NCI-H748 treated with DMSO at 0.1 percent for 48 hours (cell line): ENCODE measurements at regions not wholly inside any gene's neighbourhood (a gene's known extent, or its start where the extent isn't known, plus 50 kb on each side); places are given as distances from the start of the nearest gene placed in this dataset.
"Not testable (repeated sequence)": the region's sequence is repeated elsewhere in the genome, so short reads cannot be mapped to it uniquely, and the experiment has no call there.

ENCODE experiments used
- DNase-seq: peaks from one replicate; lab custom pipeline; 2025; lab: John Stamatoyannopoulos, UW

DNA sequence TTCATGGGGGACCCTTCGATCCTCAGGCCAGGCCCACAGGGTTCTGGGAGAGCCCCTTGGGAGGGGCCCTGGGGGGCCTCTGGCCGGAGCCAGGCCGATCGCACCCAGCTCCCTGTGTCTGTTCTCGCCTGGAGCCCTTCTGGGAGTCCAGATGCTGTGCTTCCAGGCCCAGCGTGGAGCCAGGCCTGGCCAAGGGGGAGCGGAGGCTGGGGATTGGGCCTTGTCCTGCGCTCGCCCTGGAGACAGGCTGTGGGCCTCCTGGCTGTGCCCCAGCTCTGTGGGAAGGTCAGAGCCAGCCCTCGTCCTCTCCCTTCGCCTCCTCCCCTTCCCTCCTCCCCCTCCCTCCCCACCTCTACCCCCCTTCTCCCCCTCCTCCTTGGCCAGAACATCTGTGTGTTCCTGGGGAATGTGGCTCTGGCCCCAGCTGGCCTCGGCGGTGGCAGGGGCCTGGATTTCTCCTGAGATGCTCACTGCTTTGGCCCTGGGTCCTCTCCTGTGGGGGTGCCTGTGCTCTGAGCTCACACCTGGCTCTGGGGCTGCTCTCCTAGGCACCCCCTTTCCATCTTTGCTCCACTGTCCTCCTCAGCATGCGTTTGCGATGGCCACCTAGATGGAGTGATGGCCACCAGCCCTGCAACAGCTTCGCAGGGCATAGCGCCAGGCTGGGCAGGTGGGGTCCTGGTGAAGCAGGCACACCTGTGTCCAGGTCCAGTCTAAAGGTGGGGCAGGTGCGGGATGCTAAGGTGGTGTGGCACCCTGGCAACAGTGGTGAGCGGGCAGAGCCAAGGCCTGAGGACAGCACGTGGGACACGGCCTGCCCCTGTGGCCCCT lies 90.6 kb upstream of the CIBAR2 start:
- no peak for DNase-seq

DNA sequence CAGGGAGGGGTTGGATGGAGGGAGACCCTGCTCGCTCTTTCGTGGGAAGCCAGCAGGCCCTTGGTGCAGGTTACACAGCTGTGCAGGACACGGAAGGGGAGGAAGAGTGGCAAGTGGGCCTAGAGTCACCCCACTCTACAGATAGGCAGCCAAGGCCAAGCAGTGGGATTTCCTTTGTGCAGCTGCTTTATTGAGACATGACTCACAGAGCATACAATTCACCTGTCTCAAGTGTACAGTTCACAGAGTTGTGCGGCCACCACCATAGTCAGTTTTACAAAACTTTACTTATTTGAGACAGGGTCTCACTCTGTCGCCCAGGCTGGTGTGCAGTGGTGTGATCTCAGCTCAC lies 91.2 kb upstream of the CIBAR2 start:
- no peak for DNase-seq

DNA sequence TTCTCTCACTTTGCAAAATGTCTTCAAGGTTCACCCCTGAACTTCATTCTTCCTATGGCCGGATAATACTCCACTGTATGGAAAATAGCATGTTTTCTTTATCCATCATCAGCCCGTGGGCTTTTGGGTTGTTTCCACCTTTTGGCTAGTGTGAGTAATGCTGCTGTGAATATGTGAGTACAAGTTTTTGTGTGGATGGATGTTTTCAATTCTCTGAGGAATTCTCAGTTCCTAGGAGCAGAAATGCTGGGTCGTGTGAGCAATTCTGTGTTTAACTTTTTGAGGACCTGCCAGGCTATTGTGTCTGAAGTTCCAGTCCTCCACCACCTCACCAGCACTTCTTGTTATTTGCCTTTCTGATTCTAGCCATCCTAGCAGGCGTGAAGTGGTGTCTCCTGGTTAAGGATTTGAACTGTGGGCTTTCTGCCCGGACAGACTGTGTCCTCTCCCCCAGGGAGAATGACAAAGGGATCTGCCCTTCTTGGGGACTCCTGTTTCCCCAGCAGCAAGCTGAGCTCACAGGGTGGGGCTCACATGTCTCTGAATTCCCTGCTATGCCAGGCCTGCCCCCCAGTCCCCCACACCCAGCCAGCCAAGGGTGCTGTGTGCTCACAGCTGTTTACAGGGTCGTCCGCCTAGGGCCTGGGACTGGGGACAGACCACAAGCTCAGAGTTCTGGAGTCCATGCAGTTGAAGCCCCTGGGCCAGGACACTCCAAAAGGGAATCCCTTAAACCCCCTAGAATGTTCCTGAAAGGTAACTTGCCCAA lies 92.2 kb upstream of the CIBAR2 start:
- DNase-seq: no peak

DNA sequence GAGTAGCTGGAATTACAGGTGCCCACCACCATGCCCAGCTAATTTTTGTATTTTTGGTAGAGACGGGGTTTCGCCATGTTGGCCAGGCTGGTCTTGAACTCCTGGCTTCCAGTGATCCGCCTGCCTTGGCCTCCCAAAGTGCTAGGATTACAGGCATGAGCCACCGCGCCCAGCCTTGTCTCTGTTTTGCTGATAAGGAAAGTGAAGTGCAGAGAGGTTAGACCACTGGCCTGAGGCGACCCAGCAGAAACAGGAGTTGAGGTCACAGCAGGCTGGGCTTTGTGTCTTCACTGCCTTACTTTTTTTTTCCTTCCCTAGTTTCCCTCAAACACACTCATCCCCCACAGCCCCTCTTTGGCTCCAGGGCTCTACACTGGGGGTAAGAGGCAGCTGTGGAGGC lies 93.0 kb upstream of the CIBAR2 start:
- DNase-seq: not testable (repeated sequence)

DNA sequence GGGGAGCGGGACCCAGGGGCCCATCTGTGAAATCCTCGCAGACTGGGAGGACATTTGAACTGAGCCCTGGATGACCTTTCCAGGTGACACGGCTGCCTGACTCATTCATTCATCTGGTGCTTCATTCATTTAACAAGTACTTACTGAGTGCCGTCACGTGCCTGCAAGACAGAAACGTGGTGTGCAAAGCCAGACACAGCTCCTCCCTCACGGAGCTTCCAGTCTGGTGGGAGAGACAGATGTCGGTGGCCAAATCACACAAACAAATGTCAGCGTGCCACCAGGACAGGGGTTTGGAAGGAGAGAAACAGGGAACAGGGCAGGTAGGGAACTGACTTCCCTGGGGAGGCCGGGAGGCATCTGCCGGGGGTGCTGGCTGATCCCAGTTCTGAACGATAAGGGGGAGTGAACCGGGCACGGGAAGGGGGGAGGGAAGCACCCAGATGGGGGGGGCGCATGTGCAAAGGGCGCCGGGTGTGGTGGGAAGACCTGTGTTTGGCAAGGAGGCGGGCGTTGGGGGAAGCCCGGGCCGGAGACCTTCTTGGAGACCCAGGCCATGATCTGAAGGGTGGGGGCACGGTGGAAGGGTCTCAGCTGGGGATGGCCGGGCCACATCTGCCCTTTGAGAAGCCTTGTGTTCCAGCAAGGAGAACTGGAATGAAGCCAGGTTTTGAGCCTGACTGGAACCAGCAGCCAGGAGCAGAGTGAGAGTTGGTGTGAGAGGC lies 93.6 kb upstream of the CIBAR2 start:
- no peak for DNase-seq

DNA sequence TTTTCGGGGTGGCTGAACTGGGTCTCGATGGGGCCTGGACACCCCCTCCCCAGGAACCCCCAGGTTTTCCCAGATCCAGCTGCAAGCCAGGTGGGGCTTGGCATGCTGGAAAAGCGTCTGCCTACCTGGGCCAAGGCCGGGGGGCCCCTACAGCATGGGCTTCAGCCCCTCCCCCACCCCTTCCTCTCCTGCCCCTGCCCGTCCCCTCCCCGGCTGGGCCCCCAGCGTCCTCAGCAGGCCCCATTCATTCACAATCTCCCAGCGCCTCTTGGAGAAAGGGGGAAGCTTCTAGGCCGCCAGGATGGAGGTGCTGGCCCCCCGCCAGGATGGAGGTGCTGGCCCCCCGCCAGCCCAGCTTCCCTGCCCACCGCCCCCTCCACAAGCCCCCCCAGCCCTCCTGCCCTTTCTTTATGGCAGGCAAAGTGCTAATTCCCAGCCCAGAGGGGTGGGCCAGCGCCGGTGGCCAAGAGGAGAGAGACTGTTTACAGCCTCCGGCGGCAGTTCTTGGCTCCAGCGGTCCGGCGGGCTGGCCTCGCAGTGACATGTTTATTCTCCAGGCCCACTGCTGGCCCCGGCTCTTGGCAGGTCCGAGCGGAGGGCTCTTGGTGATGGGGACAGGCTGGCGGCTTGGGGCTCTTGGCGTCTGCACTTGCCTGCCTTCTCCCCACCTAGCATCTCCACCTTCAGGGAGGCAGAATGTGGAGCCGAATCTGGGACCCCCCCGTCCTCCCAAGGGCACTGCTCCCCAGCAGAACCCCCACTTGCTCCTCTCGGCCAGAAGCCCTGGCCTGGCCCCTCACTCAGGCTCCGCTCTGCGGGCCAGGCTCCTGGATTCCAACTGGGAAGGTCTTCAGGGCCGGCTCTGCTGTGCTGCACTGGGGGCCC lies 94.4 kb upstream of the CIBAR2 start:
- no peak for DNase-seq

DNA sequence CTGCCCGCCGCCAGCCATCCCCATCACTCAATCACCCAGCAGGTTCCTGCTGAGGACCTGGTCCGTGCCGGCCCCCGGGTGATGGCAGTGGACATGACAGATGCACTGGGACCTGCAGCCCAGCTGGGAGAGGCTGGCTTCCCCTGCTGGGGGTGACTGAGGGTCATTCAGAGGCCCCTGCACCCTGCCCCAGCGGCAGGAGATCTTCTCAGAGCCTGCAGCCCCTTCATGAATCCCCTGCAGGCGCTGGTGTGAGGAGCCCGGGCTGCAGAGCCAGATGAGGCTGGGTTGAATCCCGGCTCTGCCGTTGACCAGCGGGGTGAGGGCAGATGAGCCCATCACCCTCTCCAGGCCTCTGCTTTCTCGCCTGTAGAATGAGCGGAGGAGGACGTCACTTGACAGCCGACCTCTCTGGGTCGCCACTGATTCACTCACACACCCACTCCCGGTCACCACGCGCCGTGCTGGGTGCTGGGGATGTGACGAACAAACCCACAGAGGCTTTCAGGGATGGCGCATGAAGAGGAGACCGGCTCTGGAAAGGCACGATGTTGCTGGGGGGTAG lies 95.2 kb upstream of the CIBAR2 start:
- no peak for DNase-seq

DNA sequence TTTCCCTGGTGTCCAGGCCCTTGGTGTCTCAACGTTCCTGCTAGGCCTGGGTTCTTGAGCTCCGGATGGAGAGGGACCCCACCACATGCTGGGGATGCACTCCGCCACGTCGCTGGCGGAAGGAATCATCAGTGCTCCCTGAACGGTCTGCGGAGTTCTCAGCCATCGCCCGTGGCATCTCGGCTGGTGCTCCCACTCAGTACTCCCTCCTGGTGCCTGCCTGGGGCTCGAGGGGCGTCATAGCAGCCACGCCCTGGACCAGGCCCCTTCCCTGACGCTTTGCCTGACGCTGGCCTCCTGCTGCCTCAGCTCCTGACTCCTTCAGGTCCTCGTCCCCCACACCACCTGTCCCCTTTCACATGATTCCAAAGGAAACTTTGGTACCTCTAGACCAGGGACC lies 95.9 kb upstream of the CIBAR2 start:
- DNase-seq: no peak

DNA sequence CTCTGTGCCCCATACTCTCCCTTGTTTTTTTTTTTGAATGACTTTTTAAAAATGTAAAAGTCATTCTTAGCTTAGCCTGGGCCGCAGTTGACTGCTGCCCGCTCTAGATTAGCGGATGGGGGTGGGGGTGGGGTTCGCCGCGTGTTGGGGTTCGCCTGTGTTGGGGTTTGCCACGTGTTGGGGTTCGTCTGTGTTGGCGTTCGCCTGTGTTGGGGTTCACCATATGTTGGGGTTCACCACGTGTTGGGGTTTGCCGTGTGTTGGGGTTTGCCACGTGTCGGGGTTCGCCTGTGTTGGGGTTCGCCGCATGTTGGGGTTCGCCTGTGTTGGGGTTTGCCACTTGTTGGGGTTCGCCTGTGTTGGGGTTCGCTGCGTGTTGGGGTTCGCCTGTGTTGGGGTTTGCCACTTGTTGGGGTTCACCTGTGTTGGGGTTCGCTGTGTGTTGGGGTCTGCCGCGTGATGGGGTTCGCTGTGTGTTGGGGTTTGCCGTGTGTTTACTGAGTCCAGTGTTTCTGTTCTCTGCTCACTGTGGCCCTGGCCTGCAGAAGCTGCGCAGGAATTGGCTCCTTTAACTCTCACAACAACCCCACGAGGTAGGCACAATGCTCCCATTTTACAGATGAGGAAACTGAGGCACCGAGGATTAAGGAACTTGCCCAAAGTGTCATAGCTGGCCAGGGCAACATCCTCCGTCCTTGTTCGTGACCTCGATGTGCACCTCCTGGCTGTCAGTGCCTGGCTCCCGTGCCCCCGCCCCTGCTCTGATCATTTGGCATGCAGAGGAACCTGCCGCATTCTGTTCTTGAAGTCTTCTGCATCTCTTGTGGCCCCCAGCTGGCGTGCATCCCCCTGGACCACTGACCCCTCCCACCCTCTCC lies 96.6 kb upstream of the CIBAR2 start:
- DNase-seq: no peak

DNA sequence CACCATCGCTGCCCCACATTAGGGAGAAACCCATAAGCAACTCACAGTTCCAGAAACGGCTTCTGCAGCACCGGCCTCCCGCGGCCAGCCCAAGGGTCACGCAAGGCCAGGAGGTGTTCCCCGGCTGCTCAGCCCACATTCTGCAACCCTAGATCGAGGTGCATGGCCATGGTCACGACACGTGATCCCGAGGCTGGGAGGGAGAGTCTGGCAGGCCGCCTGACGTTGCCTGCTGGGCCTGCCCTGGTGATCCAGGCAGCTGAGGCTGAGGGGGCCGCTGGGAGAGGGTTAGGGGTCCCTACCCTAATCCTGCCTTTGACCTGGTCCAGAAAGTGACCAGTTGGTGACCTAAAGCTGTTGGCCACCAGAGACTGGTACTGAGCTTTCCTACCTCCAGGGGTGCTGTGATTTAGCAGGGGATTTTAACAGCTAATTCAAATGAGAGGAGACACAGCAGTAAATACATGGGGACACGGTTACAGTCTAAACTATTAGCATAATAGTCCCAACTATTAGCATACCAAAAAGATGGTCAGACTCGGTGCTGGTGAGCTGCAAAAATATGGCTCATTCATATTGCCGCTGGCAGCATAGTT lies 97.4 kb upstream of the CIBAR2 start:
- DNase-seq: no peak

DNA sequence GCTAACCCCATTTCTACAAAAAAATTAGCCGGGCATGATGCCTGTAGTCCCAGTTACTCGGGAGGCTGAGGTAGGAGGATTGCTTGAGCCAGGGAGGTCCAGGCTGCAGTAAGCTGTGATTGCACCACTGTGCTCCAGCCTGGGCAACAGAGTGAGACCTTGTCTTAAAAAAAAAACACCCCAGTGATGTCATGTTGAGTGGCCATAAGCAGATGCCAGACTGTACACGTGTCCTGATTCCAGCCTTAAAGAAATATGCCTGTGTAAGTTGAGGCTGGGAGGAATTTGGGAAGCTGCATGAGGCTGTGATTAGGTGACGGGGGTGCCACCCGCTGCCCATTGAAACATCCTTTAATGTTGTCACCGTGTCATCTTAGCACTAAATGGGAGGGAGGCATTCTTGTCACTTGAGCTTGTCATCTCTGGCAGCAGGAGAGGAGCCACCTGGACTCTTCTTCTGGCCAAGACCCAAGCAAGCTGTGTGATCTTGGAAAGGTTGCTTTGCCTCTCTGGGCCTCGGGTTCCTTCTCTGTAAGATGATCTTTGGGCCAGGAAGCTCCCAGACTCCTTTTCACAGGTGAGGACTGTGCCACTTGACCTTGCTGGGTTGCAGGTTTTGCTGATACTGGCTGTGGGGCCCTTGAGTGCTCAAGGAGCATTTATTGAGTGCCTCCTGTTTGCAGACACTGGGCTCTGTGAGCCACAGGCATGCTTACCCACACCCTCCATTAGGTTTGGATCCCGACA lies 98.3 kb upstream of the CIBAR2 start:
- DNase-seq: no peak

DNA sequence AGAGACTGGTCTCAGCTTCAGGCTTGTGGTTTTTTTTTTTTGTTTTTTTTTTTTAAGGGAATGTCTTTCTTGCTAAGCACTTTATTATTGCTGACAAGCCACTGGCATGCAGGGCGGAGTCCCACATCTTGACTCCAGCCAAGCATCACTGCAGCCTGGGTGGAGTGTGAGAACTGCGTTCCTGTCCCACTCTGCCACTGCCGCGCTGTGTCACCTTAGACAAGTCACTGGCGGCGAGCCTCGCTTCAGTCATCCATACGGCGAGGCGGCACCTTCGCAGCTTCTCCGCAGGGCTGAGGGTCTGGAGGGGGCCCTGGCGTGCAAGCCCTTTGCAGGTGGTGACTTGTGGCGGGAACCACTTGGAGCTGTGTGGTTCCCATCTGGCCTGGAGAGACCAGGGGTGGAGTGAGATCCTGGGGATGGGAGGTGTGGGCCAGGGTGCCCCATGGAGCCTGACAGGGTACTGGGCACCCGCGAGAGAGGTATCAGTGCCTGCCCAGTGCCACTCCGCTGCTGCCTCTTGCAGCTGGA lies 99.1 kb upstream of the CIBAR2 start:
- no peak for DNase-seq

DNA sequence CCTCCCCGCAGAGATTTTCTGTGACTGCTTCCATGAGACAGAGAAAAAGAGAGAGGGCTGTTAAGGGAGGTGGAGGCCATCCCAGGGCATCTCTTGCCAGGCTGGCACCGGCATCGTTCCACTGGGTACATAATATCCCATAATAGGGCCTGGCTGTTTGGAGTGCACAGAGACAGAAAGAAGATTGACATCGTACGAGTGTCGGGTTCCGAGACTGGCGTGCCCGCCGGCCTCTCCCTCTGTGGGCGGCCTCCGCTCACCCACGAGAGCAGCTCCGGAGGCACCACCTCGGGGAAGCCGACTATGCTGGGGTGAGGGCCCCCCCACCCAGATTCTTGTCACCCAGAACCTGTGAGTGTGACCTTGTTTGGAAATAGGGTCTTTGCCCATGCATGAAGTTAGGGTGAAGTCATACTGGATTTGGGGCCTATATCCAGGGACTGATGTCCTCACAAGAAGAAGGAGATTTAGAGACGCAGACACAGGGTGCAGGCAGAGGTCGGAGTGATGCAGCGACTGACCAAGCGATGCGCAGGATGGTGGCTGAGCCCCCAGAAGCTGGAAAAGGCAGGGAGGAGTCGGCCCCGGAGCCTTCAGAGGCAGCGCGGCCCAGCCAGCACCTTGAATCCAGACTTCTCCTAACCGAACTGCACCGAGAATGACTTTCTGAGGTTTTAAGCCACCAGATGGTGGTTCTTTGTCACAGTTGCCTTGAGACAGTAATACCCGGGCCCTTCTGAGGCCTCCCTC lies 101.8 kb upstream of the CIBAR2 start:
- DNase-seq: no peak

DNA sequence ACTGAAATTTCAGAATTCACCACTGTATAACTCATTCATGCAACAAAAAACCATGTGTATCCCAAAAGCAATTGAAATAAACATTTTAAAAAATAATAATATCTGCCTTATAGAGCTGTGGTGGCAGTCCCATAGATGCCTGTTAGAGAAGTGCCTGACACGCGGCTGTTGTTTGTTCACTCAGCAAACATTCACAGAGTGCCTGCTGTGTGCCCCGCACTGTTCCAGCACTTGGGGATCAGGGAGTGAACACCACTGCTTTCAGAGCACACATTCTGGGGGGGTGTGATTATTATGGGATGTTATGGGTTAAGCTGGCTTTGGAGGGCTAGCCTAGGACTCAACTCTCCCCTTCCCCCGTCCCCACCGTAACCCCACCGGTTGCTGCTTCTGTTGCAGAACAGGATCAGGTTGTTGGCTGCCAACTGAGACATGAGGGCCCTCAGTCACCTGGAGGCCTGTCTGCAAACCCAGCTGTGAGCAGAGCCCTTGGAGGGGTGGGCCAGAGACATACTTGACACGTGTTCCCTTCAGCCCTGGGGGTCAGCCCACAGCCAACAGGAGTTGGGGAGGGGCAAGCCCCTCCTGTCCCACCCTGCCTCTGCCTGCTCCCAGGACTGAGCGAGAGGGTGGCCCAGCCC lies 103.3 kb upstream of the CIBAR2 start:
- DNase-seq: no peak

DNA sequence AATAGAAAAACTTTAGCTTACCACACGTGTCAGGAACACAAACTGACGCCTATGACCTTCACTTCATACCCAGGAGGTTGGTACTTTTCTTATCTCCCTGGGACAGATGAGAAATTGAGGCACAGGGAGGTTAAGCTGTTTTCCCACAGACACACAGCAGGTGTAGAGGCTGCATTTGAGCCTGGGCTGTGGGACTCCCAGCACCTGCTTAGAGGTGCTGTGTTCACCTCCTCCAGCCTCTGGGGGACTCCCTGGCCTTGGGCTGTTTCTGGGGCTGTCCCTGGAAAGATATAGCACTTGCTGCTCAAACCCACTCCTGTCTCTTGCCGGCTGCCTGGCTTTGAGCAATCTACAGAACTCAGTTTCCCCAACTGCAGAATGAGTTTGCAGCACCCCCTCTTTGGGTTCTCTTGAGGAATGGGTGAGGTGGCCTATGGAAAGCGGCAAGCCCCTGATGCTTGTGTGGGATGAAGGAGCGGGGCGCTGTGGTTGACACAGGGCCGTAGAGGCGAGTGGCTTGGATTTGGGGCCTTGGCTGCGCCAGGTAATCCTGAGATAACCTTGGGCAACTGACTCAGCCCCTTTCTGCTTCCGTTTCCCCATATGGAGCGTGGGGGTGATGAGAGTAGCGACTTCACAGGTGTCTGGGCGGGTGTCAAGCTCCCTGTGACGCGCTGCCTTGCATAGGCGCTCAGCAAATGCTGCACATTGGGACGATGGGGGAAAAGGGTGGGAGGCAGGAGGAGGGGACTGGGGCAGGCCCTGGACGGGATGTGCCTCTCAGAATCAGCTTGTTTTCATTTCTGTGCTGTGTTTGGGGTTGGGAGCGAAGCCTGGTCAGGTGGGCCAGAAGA lies 104.5 kb upstream of the CIBAR2 start:
- DNase-seq: no peak

DNA sequence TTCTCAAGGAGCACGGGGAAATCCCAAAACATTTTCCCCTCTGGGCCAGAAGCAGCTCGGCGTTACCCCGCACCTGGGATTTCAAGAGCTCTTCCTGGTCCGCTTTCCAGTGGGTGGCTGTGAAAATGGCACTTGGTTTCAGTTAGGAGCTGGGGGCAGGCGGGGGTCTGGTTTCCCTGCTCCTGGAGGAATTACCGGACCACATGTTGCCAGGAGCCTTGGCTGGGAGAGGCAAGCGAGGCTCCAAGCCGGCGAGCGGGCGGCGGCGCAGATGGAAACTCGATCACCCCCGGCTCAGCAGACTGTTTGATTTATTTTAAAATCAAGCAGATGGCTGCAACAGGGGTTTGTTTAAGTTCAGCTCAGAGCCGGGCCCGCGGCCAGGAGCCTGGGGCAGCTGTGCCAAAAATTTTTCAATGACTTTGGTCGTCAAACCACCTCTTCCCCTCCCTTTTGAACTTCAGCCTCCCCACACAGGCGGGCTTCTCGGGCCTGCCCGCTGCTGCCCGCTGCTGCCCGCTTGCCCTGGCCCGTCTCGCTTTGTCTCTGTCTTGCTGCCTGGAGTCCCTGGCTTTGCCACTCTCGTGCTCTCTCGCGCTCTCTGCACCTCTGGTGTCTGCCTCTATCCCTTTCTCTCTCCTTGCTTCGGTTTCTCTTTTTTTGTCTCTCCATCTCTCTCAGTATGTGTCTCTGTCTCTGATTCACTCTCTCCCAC lies 108.0 kb upstream of the CIBAR2 start:
- peak; percentile 37 for DNase-seq
